GM21515 (cell line): ENCODE measurements at regions not wholly inside any gene's neighbourhood (a gene's known extent, or its start where the extent isn't known, plus 50 kb on each side); places are given as distances from the start of the nearest gene placed in this dataset.
"Not testable (repeated sequence)": the region's sequence is repeated elsewhere in the genome, so short reads cannot be mapped to it uniquely, and the experiment has no call there.

Experiments used
- ATAC-seq: cut with Tn5 transposase; IDR thresholded peaks from one replicate; pipeline ENCODE4 v1.9.1; 2021; ENCODE audit not compliant: unreplicated experiment

- no peak for ATAC-seq
Observed at GRCh38 chr6:135647521-135647920, 150.0 kb upstream of the AHI1 start.

GRCh38 chr6:135651964-135652755 is 154.6 kb upstream of the AHI1 start:
- ATAC-seq: peak; percentile 99

DNA sequence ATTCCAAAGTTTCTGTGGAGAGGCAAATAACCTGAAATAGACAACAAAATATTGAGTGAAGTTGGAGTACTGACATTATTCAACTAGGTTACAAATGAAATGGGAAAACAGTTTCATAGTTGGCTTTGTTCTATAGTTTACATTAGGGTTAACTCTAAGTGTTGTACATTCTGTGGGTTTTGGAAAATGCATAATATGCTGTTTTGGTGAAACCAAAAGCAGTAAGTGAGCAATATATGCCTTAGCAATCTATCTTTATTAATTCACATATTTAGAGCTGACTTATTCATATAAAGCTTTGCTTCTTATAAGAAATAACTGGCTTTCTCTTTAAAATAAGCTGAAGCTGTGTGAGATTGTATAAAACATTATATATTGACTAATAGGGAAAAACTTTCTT is 157.5 kb upstream of the AHI1 start:
- no peak for ATAC-seq

GRCh38 chr6:135657207-135657606 is 159.7 kb upstream of the AHI1 start:
- no peak for ATAC-seq

DNA sequence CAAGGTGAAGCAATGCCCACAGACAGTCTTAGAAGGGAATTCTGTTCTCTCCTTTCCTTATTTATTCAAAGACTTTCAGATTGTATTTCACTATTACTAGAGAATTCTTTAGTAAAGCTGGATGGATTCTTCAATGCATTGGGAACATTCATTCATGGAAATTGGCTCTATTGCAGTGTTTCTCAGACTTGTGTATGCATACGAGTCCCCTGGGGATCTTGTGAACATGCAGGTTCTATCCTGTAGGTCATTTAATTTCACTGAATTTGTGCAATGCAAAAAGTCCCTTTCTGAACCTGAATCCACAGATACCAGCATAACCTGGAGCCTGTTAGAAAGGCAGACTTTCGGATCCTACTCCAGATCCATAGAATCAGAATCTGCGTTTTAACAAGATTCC is 160.9 kb upstream of the AHI1 start:
- no peak for ATAC-seq

GRCh38 chr6:135658916-135659315 is 161.4 kb upstream of the AHI1 start:
- ATAC-seq: no peak

GRCh38 chr6:135664527-135664926 is 167.0 kb upstream of the AHI1 start:
- no peak for ATAC-seq

DNA sequence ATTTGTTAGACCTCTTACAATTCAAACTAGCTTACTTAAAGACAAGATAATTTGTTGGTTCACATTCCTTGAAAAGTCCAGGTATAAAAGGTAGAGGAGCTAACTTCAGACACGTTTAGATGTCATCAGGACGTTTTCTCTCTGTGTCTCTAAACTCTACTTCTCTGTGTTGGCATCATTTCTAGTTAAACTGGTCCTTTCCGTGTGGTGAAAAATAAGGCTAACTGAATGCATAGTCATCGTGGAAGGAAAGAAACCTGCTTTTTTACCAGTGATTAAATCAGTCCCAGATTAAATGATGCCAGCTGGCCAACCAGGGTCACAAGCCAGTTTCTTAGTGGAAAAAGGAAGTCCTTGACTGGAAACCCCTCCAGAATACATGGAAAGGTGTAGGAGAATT is 168.4 kb upstream of the AHI1 start:
- no peak for ATAC-seq

GRCh38 chr6:135667691-135668455 is 170.3 kb upstream of the AHI1 start:
- ATAC-seq: no peak

DNA sequence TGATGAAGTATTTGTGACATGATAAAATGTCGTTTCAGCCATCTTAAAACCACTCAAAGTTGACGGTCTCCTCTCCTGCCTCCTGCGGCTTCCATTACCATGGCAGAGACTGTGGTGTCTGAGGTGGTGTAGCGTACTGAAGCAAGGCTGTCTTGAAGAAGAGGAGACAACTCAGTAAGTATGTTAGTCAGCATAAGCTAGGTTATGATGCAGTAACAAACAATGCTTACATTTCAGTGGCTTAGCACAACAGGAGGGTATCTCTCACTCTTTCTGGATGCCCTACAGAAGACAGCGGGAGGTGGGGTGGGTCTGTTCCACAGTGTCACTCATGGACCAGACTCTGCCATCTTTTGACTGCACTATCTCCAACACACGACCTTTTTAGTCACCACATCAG is 174.7 kb upstream of the AHI1 start:
- ATAC-seq: no peak

GRCh38 chr6:135673501-135674309 is 176.2 kb upstream of the AHI1 start:
- no peak for ATAC-seq

GRCh38 chr6:135675026-135675425 is 176.5 kb upstream of the PDE7B start:
- no peak for ATAC-seq

- no peak for ATAC-seq
Observed at GRCh38 chr6:135675862-135676261, 175.6 kb upstream of the PDE7B start.

DNA sequence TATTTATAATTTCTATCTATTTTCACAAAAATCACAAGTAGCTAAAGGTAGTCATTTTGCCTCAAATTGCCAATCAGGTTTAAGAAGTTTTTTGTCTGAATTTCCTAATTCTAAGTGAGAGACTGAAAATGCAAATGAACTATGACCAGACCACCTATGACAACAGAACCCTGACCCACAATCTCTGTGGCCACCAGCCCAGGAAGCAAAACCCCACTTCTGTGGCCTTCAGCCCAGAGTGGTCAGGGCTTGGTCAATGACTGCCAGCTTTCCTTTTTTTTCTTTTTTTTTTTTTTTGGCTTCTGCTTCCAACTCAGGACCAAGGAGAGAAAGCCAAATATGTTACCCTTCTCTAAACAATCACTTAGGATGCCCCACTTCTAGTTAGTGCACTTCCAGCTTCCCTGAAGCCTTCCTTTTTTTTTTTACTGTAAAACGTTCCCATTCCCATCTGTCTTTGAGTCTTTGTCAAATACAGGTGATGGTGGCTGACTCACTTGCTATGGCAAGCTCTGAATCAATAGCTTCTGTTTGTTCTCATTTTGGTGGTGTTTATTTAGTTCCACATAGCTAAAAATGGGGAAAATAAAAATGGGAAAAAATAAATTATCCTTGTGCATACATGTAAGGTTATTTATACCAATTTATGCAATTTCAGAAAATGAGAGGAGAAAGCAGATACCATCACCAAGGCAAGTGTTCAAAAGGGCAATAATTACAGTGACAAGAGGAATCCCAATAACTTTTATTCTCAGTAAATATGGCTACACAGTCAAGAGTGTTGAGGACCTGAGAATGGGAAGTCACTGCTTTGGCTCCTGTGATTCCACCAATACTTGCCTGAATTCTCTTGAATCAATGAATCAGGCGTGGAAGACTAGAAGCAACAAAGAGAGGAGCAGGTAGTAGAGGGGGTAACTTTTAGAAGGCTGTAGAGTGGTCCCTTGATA is 170.3 kb upstream of the PDE7B start:
- ATAC-seq: no peak

- ATAC-seq: no peak
Observed at GRCh38 chr6:135686784-135687301, 164.7 kb upstream of the PDE7B start.

- ATAC-seq: not testable (repeated sequence)
Observed at GRCh38 chr6:135688476-135688875, 163.0 kb upstream of the PDE7B start.

GRCh38 chr6:135692426-135692825 is 159.1 kb upstream of the PDE7B start:
- no peak for ATAC-seq

DNA sequence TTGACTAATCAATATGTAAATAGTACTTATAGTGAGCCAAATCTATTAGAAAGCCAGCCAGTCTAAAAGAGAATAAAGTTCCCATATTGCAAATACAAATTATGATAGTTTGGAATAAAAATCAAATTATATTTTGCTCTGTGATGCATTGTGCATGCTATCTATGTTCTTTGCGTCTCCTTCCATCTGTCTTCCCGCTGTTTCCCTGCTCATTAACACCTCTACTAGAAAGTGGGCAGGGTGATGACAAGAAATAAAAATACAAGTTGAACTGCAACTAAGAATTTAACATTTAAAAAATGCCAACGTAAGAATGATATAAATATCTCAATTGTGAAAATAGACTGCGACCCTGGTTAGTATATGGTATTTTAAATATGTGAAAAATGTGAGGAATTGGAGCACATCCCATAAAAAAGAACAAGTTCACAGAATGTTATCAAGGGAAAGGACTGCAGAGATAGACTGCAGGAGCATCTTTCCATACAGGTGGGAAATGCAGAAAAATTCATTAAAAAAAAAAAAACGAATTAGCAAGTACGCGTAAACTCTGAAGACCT is 157.6 kb upstream of the PDE7B start:
- no peak for ATAC-seq

DNA sequence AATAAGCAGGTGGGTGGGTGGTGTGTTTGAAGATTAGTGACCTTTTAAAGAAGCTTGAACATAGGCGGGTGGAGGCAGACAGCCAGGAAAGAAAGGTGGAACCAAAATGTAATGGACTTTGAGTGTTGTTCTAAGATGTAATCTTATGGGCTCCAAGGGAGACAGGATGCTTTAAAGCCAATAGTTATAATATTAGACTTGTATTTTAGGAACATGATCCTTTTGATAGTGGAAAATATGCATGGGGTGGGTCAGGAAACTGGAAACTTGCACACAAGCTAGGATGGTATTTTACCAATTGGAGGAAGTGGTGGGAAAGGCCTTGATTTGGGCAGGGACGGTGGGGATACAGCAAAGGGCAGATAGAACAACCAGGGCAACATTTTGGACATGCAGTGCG is 151.8 kb upstream of the PDE7B start:
- no peak for ATAC-seq

DNA sequence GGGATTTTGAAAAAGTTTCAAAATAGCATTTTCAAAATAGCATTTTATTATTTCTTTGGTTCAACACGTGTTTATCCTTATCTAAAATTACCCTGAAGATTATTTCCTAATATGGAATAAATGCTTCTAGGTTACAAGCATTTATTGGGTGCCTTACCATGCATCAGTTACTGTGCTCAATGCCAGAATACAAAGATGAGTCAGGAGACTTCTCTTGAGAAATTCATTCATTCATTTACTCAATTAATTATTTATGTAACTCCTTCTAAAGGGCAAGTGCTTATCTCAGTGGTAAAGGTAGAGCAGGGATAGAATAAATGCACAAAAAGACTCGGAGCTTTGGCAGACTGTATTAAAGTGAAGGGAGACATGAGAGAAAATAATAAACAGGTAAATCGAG is 150.1 kb upstream of the PDE7B start:
- ATAC-seq: no peak
